Activated CD4-positive, alpha-beta T cell treated with anti-CD3 and anti-CD28 coated beads for 4 hours (primary cell): ENCODE measurements at regions not wholly inside any gene's neighbourhood (a gene's known extent, or its start where the extent isn't known, plus 50 kb on each side); places are given as distances from the start of the nearest gene placed in this dataset.

Source experiments
- DNase-seq, 2 donors: peaks; one replicate each; pipeline ENCODE4 v3.0.0-alpha.2; 2020

- no peak for DNase-seq
Observed at GRCh38 chr6:28741363-28741762, 182.4 kb downstream of the TRIM27 start.

- no peak for DNase-seq
Observed at GRCh38 chr6:28742668-28743270, 181.0 kb downstream of the TRIM27 start.

GRCh38 chr6:28743271-28743789 is 180.5 kb downstream of the TRIM27 start:
- DNase-seq = no peak

GRCh38 chr6:28747083-28747630 is 176.6 kb downstream of the TRIM27 start:
- DNase-seq = no peak

GRCh38 chr6:28747631-28748157 is 176.1 kb downstream of the TRIM27 start:
- DNase-seq = no peak

GRCh38 chr6:28748192-28748591 is 175.6 kb downstream of the TRIM27 start:
- DNase-seq = no peak

GRCh38 chr6:28750926-28751458 is 172.8 kb downstream of the TRIM27 start:
- no peak for DNase-seq

- no peak for DNase-seq
Observed at GRCh38 chr6:28751514-28751913, 172.3 kb downstream of the TRIM27 start.

GRCh38 chr6:28751963-28752350 is 171.8 kb downstream of the TRIM27 start:
- DNase-seq = no peak

GRCh38 chr6:28757429-28758045 is 166.2 kb downstream of the TRIM27 start:
- DNase-seq = no peak

- DNase-seq = no peak
Observed at GRCh38 chr6:28758046-28758817, 165.6 kb downstream of the TRIM27 start.

- DNase-seq = no peak
Observed at GRCh38 chr6:28758818-28759235, 165.0 kb downstream of the TRIM27 start.

- no peak for DNase-seq
Observed at GRCh38 chr6:28764014-28764723, 159.6 kb downstream of the TRIM27 start.

GRCh38 chr6:28764761-28765282 is 159.0 kb downstream of the TRIM27 start:
- no peak for DNase-seq

- no peak for DNase-seq
Observed at GRCh38 chr6:28765978-28766351, 157.8 kb downstream of the TRIM27 start.

- no peak for DNase-seq
Observed at GRCh38 chr6:28766426-28766825, 157.4 kb downstream of the TRIM27 start.

GRCh38 chr6:28767133-28767532 is 156.7 kb downstream of the TRIM27 start:
- DNase-seq = no peak

GRCh38 chr6:28767691-28768090 is 156.1 kb downstream of the TRIM27 start:
- no peak for DNase-seq

- no peak for DNase-seq
Observed at GRCh38 chr6:28768187-28768913, 155.4 kb downstream of the TRIM27 start.

- DNase-seq = no peak
Observed at GRCh38 chr6:28769626-28770402, 154.0 kb downstream of the TRIM27 start.

- no peak for DNase-seq
Observed at GRCh38 chr6:28770732-28771131, 153.1 kb downstream of the TRIM27 start.
